Ovary (tissue), 7 donors: ENCODE measurements at regions not wholly inside any gene's neighbourhood (a gene's known extent, or its start where the extent isn't known, plus 50 kb on each side); places are given as distances from the start of the nearest gene placed in this dataset.

Experiments
- DNase-seq, 5 donors: peaks; one replicate each; pipeline ENCODE4 v3.0.0-alpha.2; 2019 to 2020
- H3K27ac ChIP-seq, 2 donors: fragments of 200-600 bp; one replicate each; pipeline versions ENCODE4 v1.5.1 to v1.8.0; 2019 to 2022
- H3K27me3 ChIP-seq: fragments of 200-600 bp; one replicate; pipeline ENCODE4 v1.8.0; 2022
- H3K36me3 ChIP-seq: fragments of 200-600 bp; sonication (generic); one replicate; pipeline ENCODE4 v1.5.1; 2019
- H3K4me1 ChIP-seq: one replicate; pipeline ENCODE4 v1.8.1; 2013; ENCODE audit warnings: mild to moderate bottlenecking, moderate library complexity; ENCODE audit not compliant: insufficient read depth
- H3K4me3 ChIP-seq: fragments of 200-600 bp; sonication (generic); one replicate; pipeline ENCODE4 v1.5.1; 2017
- H3K9me3 ChIP-seq, 2 donors: fragments of 200-600 bp in 1 of 2; sonication (generic) in 1 of 2; one replicate each; pipeline versions ENCODE4 v1.5.1 to v1.8.1; 2013 to 2019; ENCODE audit warnings: mild to moderate bottlenecking in 1 of 2, moderate library complexity in 1 of 2
- CTCF ChIP-seq, 3 donors: fragments of 450-650 bp in 2 of 3; fragments of 200-600 bp in 1 of 3; IDR thresholded peaks; one replicate each; pipeline versions ENCODE4 v1.5.1 to v1.8.0; 2016 to 2022; ENCODE audit warnings: antibody characterized with exemption in 3 of 3, mild to moderate bottlenecking in 1 of 3
- EP300 ChIP-seq: sonication (generic); formaldehyde crosslinking; IDR thresholded peaks from one replicate; pipeline ENCODE4 v1.6.1; 2017; ENCODE audit warnings: antibody characterized with exemption
- POLR2A ChIP-seq: fragments of 450-650 bp; IDR thresholded peaks from one replicate; pipeline ENCODE4 v1.6.1; 2017; ENCODE audit warnings: antibody characterized with exemption, mild to moderate bottlenecking, moderate library complexity
- WGBS, 3 donors: extraction: QIAGEN DNeasy Blood & Tissue Kit in 1 of 3; methylation state at CpG; one replicate each; pipeline versions ENCODE4 v1.1.5 to v1.1.7; 2013 to 2017; 5-methylcytosine and 5-hydroxymethylcytosine counted together
- intact Hi-C, 4 donors: fragments of 100-400 bp; cut with DNase I; formaldehyde crosslinking; loops; one replicate each; pipeline versions ENCODE4 v1.11.0 to v1.15.1; 2022 to 2023
- donor health status: DM: no; HTN: no; CAD: no; lungs with moderate emphysema.
- donor health status: DM: no; HTN: no; CAD: no.
- donor health status: Bipolar disorder and iron deficiency.
- donor health status: DM: no; HTN: no; CAD: no.
- donor health status: DM: yes; HTN: yes; CAD: no.

- Histone ChIP-seq H3K27me3 (no peaks in the 10 kb centered on the region), H3K27ac (no peak overlapping the region), H3K4me3 (no peak overlapping the region), H3K4me1 (no peaks in the 10 kb centered on the region), H3K9me3 (no peaks in the 10 kb centered on the region), H3K36me3 (no peaks in the 10 kb centered on the region)
- TF ChIP-seq EP300 (no peak), CTCF (IDR thresholded peaks at IDR 0.05) (no peak), POLR2A (no peak)
- 69 to 75% (median 71%) methylated on average over 1 of the region's 1 CpG for WGBS, 3 donors
- intact Hi-C loops: no loop called here
- no peak for DNase-seq
Measured at GRCh38 chr5:164053123-164053522, 547.7 kb downstream of the MAT2B start.

GRCh38 chr5:164054461-164054860 lies 549.0 kb downstream of the MAT2B start:
- Histone ChIP-seq H3K4me3 (no peak overlapping the region), H3K9me3 (no peaks in the 10 kb centered on the region), H3K27me3 (no peaks in the 10 kb centered on the region), H3K36me3 (no peaks in the 10 kb centered on the region), H3K4me1 (no peaks in the 10 kb centered on the region), H3K27ac (no peak overlapping the region)
- intact Hi-C loops: no loop called here
- 85 to 89% (median 87%) methylated on average over 2 of the region's 2 CpGs for WGBS, 3 donors
- DNase-seq: no peak
- no peak for TF ChIP-seq POLR2A
- no peak for TF ChIP-seq CTCF (IDR thresholded peaks at IDR 0.05)
- no peak for TF ChIP-seq EP300

- Histone ChIP-seq H3K4me3 (no peak overlapping the region), H3K36me3 (no peaks in the 10 kb centered on the region), H3K27ac (no peak overlapping the region), H3K9me3 (no peaks in the 10 kb centered on the region), H3K27me3 (no peaks in the 10 kb centered on the region), H3K4me1 (no peaks in the 10 kb centered on the region)
- 82 to 87% (median 87%) methylated on average over 2 of the region's 2 CpGs for WGBS, 3 donors
- TF ChIP-seq EP300 (no peak), CTCF (IDR thresholded peaks at IDR 0.05) (no peak), POLR2A (no peak)
- intact Hi-C loops: no loop called here
- no peak for DNase-seq
Measured at GRCh38 chr5:164057121-164057520, 551.7 kb downstream of the MAT2B start.

DNA sequence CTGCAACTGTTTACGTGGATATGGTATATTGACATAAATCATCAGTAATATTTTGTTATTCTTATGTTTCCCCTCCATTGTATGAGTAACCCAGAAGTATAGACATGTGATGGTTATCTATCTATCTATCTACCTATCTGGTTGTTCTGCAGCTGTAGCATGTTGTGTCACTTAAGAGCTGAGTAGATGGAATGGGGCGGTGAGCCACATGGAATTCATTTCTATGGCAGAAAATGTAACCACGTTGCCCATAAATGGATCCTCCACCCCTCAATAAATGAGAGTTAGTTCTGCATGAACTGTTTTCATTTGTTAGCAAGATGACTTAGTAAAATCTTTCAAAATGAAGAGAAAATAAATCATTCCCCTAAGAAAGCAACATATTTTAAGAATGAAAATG lies 553.2 kb downstream of the MAT2B start:
- intact Hi-C loops: no loop called here
- H3K27ac ChIP-seq: no peak overlapping the region
- no peaks in the 10 kb centered on the region for H3K9me3 ChIP-seq
- no peaks in the 10 kb centered on the region for H3K36me3 ChIP-seq
- no peak for DNase-seq
- WGBS, 3 donors: 86 to 92% (median 92%) methylated on average over 3 of the region's 3 CpGs
- TF ChIP-seq EP300 (no peak), POLR2A (no peak), CTCF (IDR thresholded peaks at IDR 0.05) (no peak)
- no peak overlapping the region for H3K4me3 ChIP-seq
- H3K27me3 ChIP-seq: no peaks in the 10 kb centered on the region
- no peaks in the 10 kb centered on the region for H3K4me1 ChIP-seq

GRCh38 chr5:164059471-164059870 lies 554.1 kb downstream of the MAT2B start:
- H3K27ac ChIP-seq: no peak overlapping the region
- no peak for TF ChIP-seq POLR2A
- no peak for TF ChIP-seq EP300
- no peak for TF ChIP-seq CTCF (IDR thresholded peaks at IDR 0.05)
- no peak for DNase-seq
- no peaks in the 10 kb centered on the region for H3K9me3 ChIP-seq
- 25 to 53% (median 32%) methylated on average over 2 of the region's 2 CpGs for WGBS, 3 donors
- H3K27me3 ChIP-seq: no peaks in the 10 kb centered on the region
- H3K4me1 ChIP-seq: no peaks in the 10 kb centered on the region
- intact Hi-C loops: no loop called here
- no peak overlapping the region for H3K4me3 ChIP-seq
- no peaks in the 10 kb centered on the region for H3K36me3 ChIP-seq
